Testis (tissue), 2 donors: ENCODE measurements at regions not wholly inside any gene's neighbourhood (a gene's known extent, or its start where the extent isn't known, plus 50 kb on each side); places are given as distances from the start of the nearest gene placed in this dataset.

Source experiments
- DNase-seq: peaks from one replicate; pipeline ENCODE4 v3.0.0-alpha.2; 2019
- H3K27ac ChIP-seq, 2 donors: fragments of 200-600 bp; sonication (generic); one replicate each; pipeline ENCODE4 v1.5.1; 2019
- H3K27me3 ChIP-seq: fragments of 200-600 bp; sonication (generic); one replicate; pipeline ENCODE4 v1.5.1; 2019
- H3K36me3 ChIP-seq: fragments of 200-600 bp; sonication (generic); one replicate; pipeline ENCODE4 v1.5.1; 2017; ENCODE audit warnings: low read depth; ENCODE audit errors: missing control alignments
- H3K4me1 ChIP-seq: fragments of 200-600 bp; sonication (generic); one replicate; pipeline ENCODE4 v1.5.1; 2019
- H3K4me3 ChIP-seq, 2 donors: fragments of 200-600 bp; sonication (generic); one replicate each; pipeline ENCODE4 v1.5.1; 2017 to 2019
- H3K9me3 ChIP-seq: fragments of 200-600 bp; sonication (generic); one replicate; pipeline ENCODE4 v1.5.1; 2017
- POLR2A ChIP-seq: fragments of 450-650 bp; IDR thresholded peaks from one replicate; pipeline ENCODE4 v1.6.1; 2017; ENCODE audit warnings: antibody characterized with exemption, mild to moderate bottlenecking, moderate library complexity
- WGBS, 2 donors: methylation state at CpG; one replicate each; pipeline ENCODE4 v1.1.5; 2018; 5-methylcytosine and 5-hydroxymethylcytosine counted together
- intact Hi-C: fragments of 100-400 bp; cut with DNase I; formaldehyde crosslinking; loops from one replicate; pipeline ENCODE4 v1.15.1; 2023; ENCODE audit warnings: low total_unique reads
- TF ChIP-seq, protein P1 (sequence below), 3 experiments: fragments of 450-650 bp in 2 of 3; fragments of 200-600 bp in 1 of 3; sonication (generic) in 1 of 3; IDR thresholded peaks; one replicate each; pipeline ENCODE4 v1.5.1; 2016 to 2019; ENCODE audit warnings: antibody characterized with exemption in 3 of 3, mild to moderate bottlenecking in 2 of 3, moderate library complexity in 1 of 3

DNA sequence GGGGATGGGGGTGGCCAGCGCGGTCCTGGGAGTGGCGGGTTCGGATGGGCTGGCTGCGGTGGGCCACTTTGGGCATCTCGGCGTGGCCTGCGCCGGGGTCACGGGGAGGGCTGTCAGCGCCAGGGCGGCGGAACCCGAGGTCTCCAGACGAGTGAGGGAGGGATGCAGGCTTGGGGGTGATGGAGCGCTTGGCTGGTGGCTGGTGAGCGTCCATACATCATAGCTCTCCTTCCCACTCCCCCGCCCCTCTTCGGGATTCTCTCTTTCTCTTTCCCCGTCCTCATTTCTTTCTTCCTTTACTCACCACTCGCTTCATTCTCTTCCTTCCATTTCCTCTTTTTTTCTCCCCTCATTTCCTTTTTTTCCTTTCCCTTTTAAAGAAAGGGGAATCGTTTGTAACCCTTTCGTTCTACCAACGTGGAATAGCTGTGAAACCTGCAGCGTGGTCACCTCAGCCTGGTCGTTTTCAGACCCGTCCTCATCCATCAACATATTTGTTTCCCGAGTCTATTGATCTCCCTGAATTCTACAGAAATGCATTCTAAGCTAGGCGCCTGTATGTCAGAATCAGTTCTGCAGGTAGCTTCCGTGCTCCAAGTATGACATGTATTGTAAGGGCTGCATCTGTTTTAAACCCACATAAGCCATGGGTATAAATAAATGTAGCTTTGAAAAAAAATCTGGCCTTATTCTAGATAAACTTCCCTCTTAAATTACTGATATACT is 260.3 kb upstream of the E2F7 start:
- Histone ChIP-seq H3K9me3 (no peaks in the 10 kb centered on the region), H3K27me3 (no peaks in the 10 kb centered on the region), H3K27ac (no peak overlapping the region), H3K36me3 (no peaks in the 10 kb centered on the region), H3K4me3 (peak overlapping the region; percentile 68 to 70), H3K4me1 (peaks cover 7% of the 10 kb centered on the region)
- 5 to 9% methylated on average over 18 to 30 of the region's 30 CpGs for WGBS, 2 donors
- DNase-seq, result peak; percentile 21
- TF ChIP-seq POLR2A, result no peak
- TF ChIP-seq, protein P1, sequence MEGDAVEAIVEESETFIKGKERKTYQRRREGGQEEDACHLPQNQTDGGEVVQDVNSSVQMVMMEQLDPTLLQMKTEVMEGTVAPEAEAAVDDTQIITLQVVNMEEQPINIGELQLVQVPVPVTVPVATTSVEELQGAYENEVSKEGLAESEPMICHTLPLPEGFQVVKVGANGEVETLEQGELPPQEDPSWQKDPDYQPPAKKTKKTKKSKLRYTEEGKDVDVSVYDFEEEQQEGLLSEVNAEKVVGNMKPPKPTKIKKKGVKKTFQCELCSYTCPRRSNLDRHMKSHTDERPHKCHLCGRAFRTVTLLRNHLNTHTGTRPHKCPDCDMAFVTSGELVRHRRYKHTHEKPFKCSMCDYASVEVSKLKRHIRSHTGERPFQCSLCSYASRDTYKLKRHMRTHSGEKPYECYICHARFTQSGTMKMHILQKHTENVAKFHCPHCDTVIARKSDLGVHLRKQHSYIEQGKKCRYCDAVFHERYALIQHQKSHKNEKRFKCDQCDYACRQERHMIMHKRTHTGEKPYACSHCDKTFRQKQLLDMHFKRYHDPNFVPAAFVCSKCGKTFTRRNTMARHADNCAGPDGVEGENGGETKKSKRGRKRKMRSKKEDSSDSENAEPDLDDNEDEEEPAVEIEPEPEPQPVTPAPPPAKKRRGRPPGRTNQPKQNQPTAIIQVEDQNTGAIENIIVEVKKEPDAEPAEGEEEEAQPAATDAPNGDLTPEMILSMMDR (IDR thresholded peaks at IDR 0.05), result no peak
- intact Hi-C loops, result no loop called here

DNA sequence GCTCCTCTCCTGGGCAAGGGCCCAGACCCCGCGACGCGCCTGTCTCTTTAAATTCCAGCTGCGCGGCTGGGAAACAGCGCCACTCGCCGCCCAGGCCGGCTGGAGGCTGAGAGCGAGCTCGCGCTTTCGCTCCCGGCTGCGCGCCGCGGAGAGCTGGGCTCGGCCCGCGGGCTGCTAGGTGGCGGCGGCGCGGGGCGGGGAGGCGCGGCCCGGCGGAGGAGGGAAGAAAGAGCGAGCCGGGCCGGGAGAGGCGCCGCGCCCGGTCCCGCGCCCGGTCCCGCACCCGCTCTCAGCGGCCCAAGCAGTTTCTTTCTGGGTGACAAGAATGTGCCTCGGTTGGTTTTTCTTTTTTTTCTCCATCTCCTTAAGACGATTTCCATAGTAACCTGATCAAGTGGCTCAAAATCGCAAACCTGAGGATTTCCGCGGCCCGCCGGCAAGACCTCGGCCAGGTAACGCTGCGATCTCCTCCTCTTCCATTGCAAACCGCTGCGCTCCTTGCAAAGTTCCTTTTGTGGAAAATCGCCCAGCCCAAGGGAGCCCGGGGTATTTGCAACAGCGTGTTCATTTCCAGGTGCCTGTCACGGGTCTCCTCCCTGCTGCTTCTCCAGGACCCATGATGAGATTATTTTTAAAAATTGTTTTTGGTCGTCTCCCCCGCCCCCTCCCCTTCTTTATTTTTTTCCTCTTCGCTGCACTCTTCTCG is 259.5 kb upstream of the E2F7 start:
- Histone ChIP-seq H3K36me3 (no peaks in the 10 kb centered on the region), H3K27ac (peak overlapping the region in 1 of 2 donors; percentile 46), H3K27me3 (no peaks in the 10 kb centered on the region), H3K9me3 (no peaks in the 10 kb centered on the region), H3K4me3 (peak overlapping the region; percentile 68 to 70), H3K4me1 (peaks cover 7% of the 10 kb centered on the region)
- WGBS, 2 donors, result 0% methylated on average over 20 to 64 of the region's 64 CpGs
- intact Hi-C loops, result no loop called here
- TF ChIP-seq POLR2A, result no peak
- TF ChIP-seq, protein P1 (IDR thresholded peaks at IDR 0.05), result peak in 1 of 3 experiments; percentile 22
- peak; percentile 77 for DNase-seq

DNA sequence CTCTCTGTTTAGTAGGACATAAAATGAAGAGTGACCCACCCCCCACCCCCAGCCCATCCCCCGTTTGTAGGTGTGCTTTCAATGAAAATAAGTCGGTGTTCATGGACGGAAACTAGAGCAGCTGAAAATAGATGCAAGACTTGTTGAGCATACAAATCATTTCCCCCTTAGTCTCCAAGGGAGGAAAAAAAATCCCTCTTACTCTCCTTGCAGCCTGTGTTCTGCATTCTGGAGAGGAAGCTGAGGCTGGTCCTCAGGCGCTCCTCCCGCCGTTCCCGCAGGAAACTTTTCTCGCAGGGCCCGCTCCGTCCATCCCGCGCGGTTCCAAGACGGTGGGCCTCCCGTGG is 259.0 kb upstream of the E2F7 start:
- no peaks in the 10 kb centered on the region for H3K27me3 ChIP-seq
- no peaks in the 10 kb centered on the region for H3K9me3 ChIP-seq
- no peaks in the 10 kb centered on the region for H3K36me3 ChIP-seq
- H3K27ac ChIP-seq, result peak overlapping the region in 1 of 2 donors; percentile 46
- 0 to 1% methylated on average over 7 to 9 of the region's 15 CpGs for WGBS, 2 donors
- intact Hi-C loops, result no loop called here
- H3K4me3 ChIP-seq, result peak overlapping the region; percentile 68 to 70
- H3K4me1 ChIP-seq, result peaks cover 7% of the 10 kb centered on the region
- TF ChIP-seq, protein P1 (IDR thresholded peaks at IDR 0.05), result no peak
- TF ChIP-seq POLR2A, result no peak
- DNase-seq, result no peak

DNA sequence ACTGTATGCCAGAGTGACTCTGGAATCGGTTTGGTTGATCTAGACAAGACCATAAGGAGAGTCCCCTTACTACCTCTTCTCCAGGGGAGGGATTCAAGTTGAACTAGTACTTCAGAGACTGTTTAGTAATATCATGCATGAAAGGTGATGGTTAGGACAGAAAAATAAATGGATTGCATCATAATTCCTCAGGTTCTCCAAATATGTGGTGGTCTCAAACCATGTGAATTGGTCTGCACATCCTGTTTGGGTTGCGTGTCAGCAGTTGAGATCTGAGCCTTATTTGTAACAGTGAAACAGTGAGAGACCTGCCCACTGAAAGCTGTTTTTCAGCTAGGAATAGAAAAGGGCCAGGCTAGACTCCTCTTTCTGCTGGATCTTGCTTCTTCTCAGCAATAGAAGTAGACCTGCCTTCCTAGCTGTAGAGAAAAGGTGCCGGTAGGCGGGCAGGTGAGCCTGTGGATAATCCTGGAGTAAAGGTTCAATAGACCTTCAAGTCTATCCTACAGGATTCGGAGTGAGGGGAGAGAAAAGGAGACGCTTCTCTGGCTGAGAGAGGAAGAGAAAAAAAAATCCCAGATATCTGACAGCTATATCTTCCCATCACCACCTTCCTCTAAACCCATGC is 258.5 kb upstream of the E2F7 start:
- TF ChIP-seq, protein P1 (IDR thresholded peaks at IDR 0.05), result no peak
- no peak for TF ChIP-seq POLR2A
- intact Hi-C loops, result no loop called here
- 53 to 73% methylated on average over 6 of the region's 6 CpGs for WGBS, 2 donors

More for the DNA sequence above, 258.5 kb upstream of the E2F7 start:
- no peaks in the 10 kb centered on the region for H3K27me3 ChIP-seq
- H3K4me3 ChIP-seq, result peak overlapping the region; percentile 68 to 70
- H3K4me1 ChIP-seq, result peaks cover 7% of the 10 kb centered on the region
- no peaks in the 10 kb centered on the region for H3K36me3 ChIP-seq
- peak overlapping the region in 1 of 2 donors; percentile 46 for H3K27ac ChIP-seq
- no peaks in the 10 kb centered on the region for H3K9me3 ChIP-seq
- no peak for DNase-seq
